PC-3 (cell line): ENCODE measurements at regions not wholly inside any gene's neighbourhood (a gene's known extent, or its start where the extent isn't known, plus 50 kb on each side); places are given as distances from the start of the nearest gene placed in this dataset.

Experiments used
- EZH2 ChIP-seq: fragments of 300-600 bp; sonication (generic); IDR thresholded peaks from one replicate; pipeline ENCODE4 v1.6.1; 2017; ENCODE audit warnings: antibody characterized with exemption, mild to moderate bottlenecking, low read length; ENCODE audit not compliant: unreplicated experiment
- EZH2phosphoT487 ChIP-seq: fragments of 300-600 bp; sonication (generic); IDR thresholded peaks from 2 replicates; pipeline ENCODE4 v1.6.1; 2018; ENCODE audit warnings: mild to moderate bottlenecking, antibody characterized with exemption, low read length, borderline replicate concordance
- TF ChIP-seq, protein P1 (sequence below): fragments of 300-600 bp; sonication (generic); conservative IDR thresholded peaks from 2 replicates; pipeline ENCODE4 v1.5.1; 2017; ENCODE audit warnings: antibody characterized with exemption, low read depth, mild to moderate bottlenecking, low read length

DNA sequence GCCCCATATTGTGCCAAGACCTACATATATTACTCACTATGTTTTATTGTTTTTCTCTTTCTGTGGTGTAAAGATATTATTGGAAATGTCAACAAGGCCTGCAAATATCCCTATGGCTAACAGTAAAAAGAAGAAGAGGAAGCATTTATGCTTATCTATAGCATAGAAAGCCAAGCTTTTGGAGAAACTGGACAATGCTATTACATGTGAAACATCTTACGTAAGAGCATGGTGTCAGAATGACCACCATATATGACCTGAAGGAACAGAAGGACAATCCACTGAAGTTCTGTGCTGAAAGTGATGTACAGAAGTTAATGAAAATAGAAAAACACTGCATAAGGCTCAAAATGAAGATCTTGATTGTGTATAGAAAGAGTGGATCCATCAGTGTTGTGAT lies 145.2 kb downstream of the KCTD12 start:
- TF ChIP-seq, protein P1, sequence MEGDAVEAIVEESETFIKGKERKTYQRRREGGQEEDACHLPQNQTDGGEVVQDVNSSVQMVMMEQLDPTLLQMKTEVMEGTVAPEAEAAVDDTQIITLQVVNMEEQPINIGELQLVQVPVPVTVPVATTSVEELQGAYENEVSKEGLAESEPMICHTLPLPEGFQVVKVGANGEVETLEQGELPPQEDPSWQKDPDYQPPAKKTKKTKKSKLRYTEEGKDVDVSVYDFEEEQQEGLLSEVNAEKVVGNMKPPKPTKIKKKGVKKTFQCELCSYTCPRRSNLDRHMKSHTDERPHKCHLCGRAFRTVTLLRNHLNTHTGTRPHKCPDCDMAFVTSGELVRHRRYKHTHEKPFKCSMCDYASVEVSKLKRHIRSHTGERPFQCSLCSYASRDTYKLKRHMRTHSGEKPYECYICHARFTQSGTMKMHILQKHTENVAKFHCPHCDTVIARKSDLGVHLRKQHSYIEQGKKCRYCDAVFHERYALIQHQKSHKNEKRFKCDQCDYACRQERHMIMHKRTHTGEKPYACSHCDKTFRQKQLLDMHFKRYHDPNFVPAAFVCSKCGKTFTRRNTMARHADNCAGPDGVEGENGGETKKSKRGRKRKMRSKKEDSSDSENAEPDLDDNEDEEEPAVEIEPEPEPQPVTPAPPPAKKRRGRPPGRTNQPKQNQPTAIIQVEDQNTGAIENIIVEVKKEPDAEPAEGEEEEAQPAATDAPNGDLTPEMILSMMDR, result no peak
- TF ChIP-seq EZH2phosphoT487, result no peak
- no peak for TF ChIP-seq EZH2
